ENCODE measurements at regions not wholly inside any gene's neighbourhood (a gene's known extent, or its start where the extent isn't known, plus 50 kb on each side); places are given as distances from the start of the nearest gene placed in this dataset.

DNA sequence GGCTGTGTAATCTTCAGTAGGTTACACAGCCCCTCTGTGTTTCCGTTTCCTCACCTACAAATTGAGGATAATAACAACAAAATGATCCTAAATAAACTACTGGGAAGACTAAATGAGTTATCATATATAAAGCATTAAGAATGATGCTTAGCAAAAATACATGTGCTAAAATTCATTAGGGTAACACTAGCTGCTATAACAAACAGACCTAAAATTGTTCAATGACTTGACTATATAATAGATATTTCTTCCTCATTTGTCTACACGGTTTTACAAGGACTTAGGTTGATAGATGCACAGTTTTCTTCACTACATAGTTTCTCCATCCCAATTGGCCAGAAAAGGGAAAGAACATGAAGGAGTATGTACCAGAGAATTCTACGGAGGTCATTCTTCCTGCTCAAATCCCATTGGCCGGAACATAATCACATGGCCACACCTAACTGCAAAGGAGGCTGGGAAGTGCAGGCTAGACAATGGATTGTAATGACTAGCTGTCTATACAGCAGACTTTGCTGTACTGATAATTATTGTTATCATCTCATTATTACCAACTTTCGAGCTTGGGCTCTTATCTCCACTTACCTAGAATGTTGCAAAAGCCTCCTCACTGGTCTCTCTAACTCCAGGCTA lies 223.5 kb upstream of the NUDT4 start:
- BruUV-seq (replicated peaks): no TSS peak

More for the DNA sequence above, 223.5 kb upstream of the NUDT4 start:
- ChIA-PET CTCF (interaction anchor here (0.6 to 1.4 kb wide), 2 partner anchors 10 to 237 kb away, joined by 3 to 4 read pairs; no protein-coding TSS in a partner anchor), POLR2A (ENCODE audit: unreplicated experiment) (interaction anchor here (0.5 kb wide), 1 partner anchor 238 kb away, joined by 3 read pairs; no protein-coding TSS in a partner anchor)
- Histone ChIP-seq H4K8ac (ENCODE audit: low read depth in 2 of 2, low read length in 2 of 2) (no peak overlapping the region), H2BK15ac (ENCODE audit: low read depth, low read length) (no peak overlapping the region), H3K4ac (ENCODE audit: low read depth, low read length) (no peak overlapping the region), H3K4me2 (ENCODE audit: low read depth, low read length) (no peak overlapping the region), H3K27ac (ENCODE audit: insufficient read depth, low read length) (no peak overlapping the region), H4K5ac (ENCODE audit: low read depth, low read length) (no peak overlapping the region), H3K23ac (ENCODE audit: low read depth, low read length) (no peak overlapping the region), H3K27me3 (ENCODE audit: control insufficient read depth, insufficient read depth, low read length) (no peaks in the 10 kb centered on the region), H3K9me3 (ENCODE audit: control insufficient read depth, insufficient read depth, low read length) (0 out of 2 replicates have a peak, but pooled peaks cover 3% of the 10 kb centered on the region), H2BK5ac (ENCODE audit: low read depth, low read length, poor library complexity, severe bottlenecking) (no peak overlapping the region), H4K91ac (ENCODE audit: insufficient read depth, low read depth, low read length) (no peak overlapping the region), H2AK9ac (replicated peaks; ENCODE audit: low read depth, low read length, poor library complexity) (no peak overlapping the region), H3K36me3 (ENCODE audit: control insufficient read depth, insufficient read depth, low read length) (no peaks in the 10 kb centered on the region), H3K4me3 (ENCODE audit: insufficient read depth, low read depth, low read length) (no peak overlapping the region), H3K9ac (ENCODE audit: low read depth, low read length) (no peak overlapping the region), H3K79me1 (ENCODE audit: low read depth in 1 of 2, low read length in 2 of 2) (no peaks in the 10 kb centered on the region), H2BK20ac (ENCODE audit: low read depth, low read length) (no peak overlapping the region), H2AFZ (replicated peaks; ENCODE audit: low read length, poor library complexity) (no peak overlapping the region), H4K20me1 (ENCODE audit: insufficient read depth, low read length) (no peaks in the 10 kb centered on the region), H3K56ac (ENCODE audit: extremely low read depth, insufficient read depth, low read length) (no peak overlapping the region), H2BK120ac (ENCODE audit: low read depth, low read length) (no peak overlapping the region), H3K18ac (ENCODE audit: low read depth, low read length) (no peak overlapping the region), H3K4me1 (ENCODE audit: control insufficient read depth, insufficient read depth, low read length) (no peaks in the 10 kb centered on the region), H3K9me1 (ENCODE audit: insufficient read depth, low read length) (no peaks in the 10 kb centered on the region; the same call in 1 of the 2 replicates), H2AK5ac (ENCODE audit: low read depth, low read length) (no peak overlapping the region), H3K14ac (replicated peaks; ENCODE audit: low read depth, low read length) (no peak overlapping the region)
- dilution Hi-C loops (cut with HindIII; ENCODE audit: low sequenced_read_pairs, unreplicated experiment): no loop called here
- no CpG with 5 or more reads among the region's 5 CpGs for WGBS, 2 experiments (ENCODE audit: extremely low coverage in 2 of 2, insufficient read length in 1 of 2)
- intact Hi-C loops (cut with micrococcal nuclease): no loop called here
- TF ChIP-seq RAD21 (IDR thresholded peaks at IDR 0.05; ENCODE audit: low read length) (no peak), MXI1 (IDR thresholded peaks at IDR 0.05; ENCODE audit: borderline replicate concordance, low read depth, low read length) (no peak), CEBPB (IDR thresholded peaks at IDR 0.05; ENCODE audit: low read depth, low read length) (no peak), POLR2A (IDR thresholded peaks at IDR 0.05; ENCODE audit: low read depth, low read length) (no peak), CHD1 (IDR thresholded peaks at IDR 0.05; ENCODE audit: low read depth, low read length) (no peak), NFE2L2 (IDR thresholded peaks at IDR 0.05; ENCODE audit: low read depth, low read length) (no peak), SMC3 (IDR thresholded peaks at IDR 0.05; ENCODE audit: low read depth, low read length) (no peak), MAFK (IDR thresholded peaks at IDR 0.05; ENCODE audit: low read depth, low read length) (no peak), MAZ (IDR thresholded peaks at IDR 0.05; ENCODE audit: borderline replicate concordance, low read depth, low read length) (no peak), FOS (IDR thresholded peaks at IDR 0.05; ENCODE audit: low read depth, low read length) (no peak), RFX5 (IDR thresholded peaks at IDR 0.05; ENCODE audit: low read depth, low read length) (no peak), RCOR1 (IDR thresholded peaks at IDR 0.05; ENCODE audit: insufficient replicate concordance, low read length) (no peak), BHLHE40 (IDR thresholded peaks at IDR 0.05; ENCODE audit: low read depth, low read length) (no peak)
- TF ChIP-seq, protein P1, sequence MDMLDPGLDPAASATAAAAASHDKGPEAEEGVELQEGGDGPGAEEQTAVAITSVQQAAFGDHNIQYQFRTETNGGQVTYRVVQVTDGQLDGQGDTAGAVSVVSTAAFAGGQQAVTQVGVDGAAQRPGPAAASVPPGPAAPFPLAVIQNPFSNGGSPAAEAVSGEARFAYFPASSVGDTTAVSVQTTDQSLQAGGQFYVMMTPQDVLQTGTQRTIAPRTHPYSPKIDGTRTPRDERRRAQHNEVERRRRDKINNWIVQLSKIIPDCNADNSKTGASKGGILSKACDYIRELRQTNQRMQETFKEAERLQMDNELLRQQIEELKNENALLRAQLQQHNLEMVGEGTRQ (IDR thresholded peaks at IDR 0.05; ENCODE audit: low read depth, low read length): no peak
- TF ChIP-seq, protein P2, sequence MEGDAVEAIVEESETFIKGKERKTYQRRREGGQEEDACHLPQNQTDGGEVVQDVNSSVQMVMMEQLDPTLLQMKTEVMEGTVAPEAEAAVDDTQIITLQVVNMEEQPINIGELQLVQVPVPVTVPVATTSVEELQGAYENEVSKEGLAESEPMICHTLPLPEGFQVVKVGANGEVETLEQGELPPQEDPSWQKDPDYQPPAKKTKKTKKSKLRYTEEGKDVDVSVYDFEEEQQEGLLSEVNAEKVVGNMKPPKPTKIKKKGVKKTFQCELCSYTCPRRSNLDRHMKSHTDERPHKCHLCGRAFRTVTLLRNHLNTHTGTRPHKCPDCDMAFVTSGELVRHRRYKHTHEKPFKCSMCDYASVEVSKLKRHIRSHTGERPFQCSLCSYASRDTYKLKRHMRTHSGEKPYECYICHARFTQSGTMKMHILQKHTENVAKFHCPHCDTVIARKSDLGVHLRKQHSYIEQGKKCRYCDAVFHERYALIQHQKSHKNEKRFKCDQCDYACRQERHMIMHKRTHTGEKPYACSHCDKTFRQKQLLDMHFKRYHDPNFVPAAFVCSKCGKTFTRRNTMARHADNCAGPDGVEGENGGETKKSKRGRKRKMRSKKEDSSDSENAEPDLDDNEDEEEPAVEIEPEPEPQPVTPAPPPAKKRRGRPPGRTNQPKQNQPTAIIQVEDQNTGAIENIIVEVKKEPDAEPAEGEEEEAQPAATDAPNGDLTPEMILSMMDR (conservative IDR thresholded peaks at IDR 0.05; ENCODE audit: low read depth, low read length): no peak
- TF ChIP-seq, protein P3, sequence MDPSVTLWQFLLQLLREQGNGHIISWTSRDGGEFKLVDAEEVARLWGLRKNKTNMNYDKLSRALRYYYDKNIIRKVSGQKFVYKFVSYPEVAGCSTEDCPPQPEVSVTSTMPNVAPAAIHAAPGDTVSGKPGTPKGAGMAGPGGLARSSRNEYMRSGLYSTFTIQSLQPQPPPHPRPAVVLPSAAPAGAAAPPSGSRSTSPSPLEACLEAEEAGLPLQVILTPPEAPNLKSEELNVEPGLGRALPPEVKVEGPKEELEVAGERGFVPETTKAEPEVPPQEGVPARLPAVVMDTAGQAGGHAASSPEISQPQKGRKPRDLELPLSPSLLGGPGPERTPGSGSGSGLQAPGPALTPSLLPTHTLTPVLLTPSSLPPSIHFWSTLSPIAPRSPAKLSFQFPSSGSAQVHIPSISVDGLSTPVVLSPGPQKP (IDR thresholded peaks at IDR 0.05; ENCODE audit: borderline replicate concordance, low read depth, low read length): no peak
- in situ Hi-C loops (cut with MboI; ENCODE audit: low sequenced_read_pairs): no loop called here
- ATAC-seq (ENCODE audit: low read depth): no peak
- DNase-seq: no peak

Measured in IMR-90 (cell line).